ENCODE measurements at regions not wholly inside any gene's neighbourhood (a gene's known extent, or its start where the extent isn't known, plus 50 kb on each side); places are given as distances from the start of the nearest gene placed in this dataset.

DNA sequence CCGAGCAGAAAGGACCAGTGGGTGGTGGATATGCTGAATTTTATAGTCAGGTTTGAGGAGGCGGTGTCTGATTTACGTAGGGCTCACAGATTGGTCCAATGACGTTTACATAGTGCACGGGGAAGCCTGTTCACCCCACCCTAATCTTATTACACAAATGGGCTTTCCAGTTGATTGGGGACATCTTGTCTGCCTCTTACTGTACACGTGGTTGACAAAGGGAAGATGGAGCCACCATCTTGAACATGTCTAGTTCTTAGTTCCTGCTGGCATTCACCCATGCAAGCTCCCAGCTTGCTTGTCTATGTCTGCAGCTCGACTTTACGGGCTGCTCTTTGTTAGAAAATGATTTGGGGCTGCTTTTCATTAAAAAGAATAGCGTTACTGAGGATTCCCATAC lies 332.0 kb upstream of the SLCO3A1 start:
- no peak overlapping the region for H3K9ac ChIP-seq (ENCODE audit: insufficient read depth, low read depth, low read length)
- no peak for ATAC-seq
- H2AFZ ChIP-seq (ENCODE audit: low read length) = no peak overlapping the region
- no TSS peak for BruUV-seq (replicated peaks)
- no peaks in the 10 kb centered on the region for H3K27me3 ChIP-seq (ENCODE audit: control insufficient read depth in 1 of 2, insufficient read depth in 2 of 2, low read length in 2 of 2)
- no peak overlapping the region for H3K4me2 ChIP-seq (ENCODE audit: low read depth, low read length)
- H3K4me3 ChIP-seq (replicated peaks in 1 of 3; ENCODE audit: insufficient read depth in 1 of 3, low read depth in 2 of 3, low read length in 3 of 3) = no peak overlapping the region
- H3K79me2 ChIP-seq (ENCODE audit: insufficient read depth, low read length) = no peaks in the 10 kb centered on the region
- H3K27ac ChIP-seq (ENCODE audit: extremely low read length, insufficient read depth, low read length) = no peak overlapping the region
- ChIA-PET POLR2A (no interaction called here), CTCF (ENCODE audit: low intra/inter-chr PET ratio, low total read pairs) (no interaction called here)
- no peaks in the 10 kb centered on the region for H3K36me3 ChIP-seq (replicated peaks in 1 of 2; ENCODE audit: control insufficient read depth in 1 of 2, insufficient read depth in 2 of 2, low read length in 2 of 2)
- no peaks in the 10 kb centered on the region for H3K4me1 ChIP-seq (ENCODE audit: insufficient read depth, low read length)
- in situ Hi-C loops (cut with HindIII; ENCODE audit: extremely low pct_ligation_motif_present, low pct_unique_long_range_greater_than_20kb) = no loop called here
- intact Hi-C loops (cut with micrococcal nuclease; ENCODE audit: unreplicated experiment) = no loop called here
- FAIRE-seq = no peak
- DNase-seq (ENCODE audit: low spot score) = no peak
- WGBS (ENCODE audit: low lambda C conversion rate) = 18% methylated on average over 9 of the region's 9 CpGs
- H3K9me3 ChIP-seq (ENCODE audit: low read length) = no peaks in the 10 kb centered on the region
- H4K20me1 ChIP-seq (ENCODE audit: insufficient read depth, low read length) = no peaks in the 10 kb centered on the region
- no peak for TF ChIP-seq ZNF709 (CRISPR knock-in tag; IDR thresholded peaks at IDR 0.05)
- TF ChIP-seq, protein P1, sequence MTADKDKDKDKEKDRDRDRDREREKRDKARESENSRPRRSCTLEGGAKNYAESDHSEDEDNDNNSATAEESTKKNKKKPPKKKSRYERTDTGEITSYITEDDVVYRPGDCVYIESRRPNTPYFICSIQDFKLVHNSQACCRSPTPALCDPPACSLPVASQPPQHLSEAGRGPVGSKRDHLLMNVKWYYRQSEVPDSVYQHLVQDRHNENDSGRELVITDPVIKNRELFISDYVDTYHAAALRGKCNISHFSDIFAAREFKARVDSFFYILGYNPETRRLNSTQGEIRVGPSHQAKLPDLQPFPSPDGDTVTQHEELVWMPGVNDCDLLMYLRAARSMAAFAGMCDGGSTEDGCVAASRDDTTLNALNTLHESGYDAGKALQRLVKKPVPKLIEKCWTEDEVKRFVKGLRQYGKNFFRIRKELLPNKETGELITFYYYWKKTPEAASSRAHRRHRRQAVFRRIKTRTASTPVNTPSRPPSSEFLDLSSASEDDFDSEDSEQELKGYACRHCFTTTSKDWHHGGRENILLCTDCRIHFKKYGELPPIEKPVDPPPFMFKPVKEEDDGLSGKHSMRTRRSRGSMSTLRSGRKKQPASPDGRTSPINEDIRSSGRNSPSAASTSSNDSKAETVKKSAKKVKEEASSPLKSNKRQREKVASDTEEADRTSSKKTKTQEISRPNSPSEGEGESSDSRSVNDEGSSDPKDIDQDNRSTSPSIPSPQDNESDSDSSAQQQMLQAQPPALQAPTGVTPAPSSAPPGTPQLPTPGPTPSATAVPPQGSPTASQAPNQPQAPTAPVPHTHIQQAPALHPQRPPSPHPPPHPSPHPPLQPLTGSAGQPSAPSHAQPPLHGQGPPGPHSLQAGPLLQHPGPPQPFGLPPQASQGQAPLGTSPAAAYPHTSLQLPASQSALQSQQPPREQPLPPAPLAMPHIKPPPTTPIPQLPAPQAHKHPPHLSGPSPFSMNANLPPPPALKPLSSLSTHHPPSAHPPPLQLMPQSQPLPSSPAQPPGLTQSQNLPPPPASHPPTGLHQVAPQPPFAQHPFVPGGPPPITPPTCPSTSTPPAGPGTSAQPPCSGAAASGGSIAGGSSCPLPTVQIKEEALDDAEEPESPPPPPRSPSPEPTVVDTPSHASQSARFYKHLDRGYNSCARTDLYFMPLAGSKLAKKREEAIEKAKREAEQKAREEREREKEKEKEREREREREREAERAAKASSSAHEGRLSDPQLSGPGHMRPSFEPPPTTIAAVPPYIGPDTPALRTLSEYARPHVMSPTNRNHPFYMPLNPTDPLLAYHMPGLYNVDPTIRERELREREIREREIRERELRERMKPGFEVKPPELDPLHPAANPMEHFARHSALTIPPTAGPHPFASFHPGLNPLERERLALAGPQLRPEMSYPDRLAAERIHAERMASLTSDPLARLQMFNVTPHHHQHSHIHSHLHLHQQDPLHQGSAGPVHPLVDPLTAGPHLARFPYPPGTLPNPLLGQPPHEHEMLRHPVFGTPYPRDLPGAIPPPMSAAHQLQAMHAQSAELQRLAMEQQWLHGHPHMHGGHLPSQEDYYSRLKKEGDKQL (CRISPR knock-in tag; IDR thresholded peaks at IDR 0.05; ENCODE audit: low read depth) = no peak
- TF ChIP-seq ZNF501 (CRISPR knock-in tag; IDR thresholded peaks at IDR 0.05) = no peak

DNA sequence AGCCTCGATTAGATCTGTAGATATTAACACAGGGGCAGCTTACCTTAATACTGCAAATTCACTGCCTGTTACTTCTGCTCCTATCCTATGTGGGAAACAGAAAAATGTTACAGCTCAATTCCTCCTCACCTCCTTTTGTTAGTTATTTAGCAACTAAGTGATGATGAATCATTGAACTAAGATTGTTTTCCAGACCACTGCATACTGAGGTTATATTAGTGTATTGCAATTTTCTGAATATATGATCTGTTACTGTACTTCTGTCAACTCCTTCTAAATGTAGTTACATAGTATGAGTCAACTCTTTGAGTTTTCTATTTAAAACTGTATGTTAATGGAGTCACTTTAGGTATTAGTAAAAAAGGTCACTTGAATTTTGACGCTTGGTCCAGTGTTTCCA lies 331.5 kb upstream of the SLCO3A1 start:
- H4K20me1 ChIP-seq (ENCODE audit: insufficient read depth, low read length) = no peaks in the 10 kb centered on the region
- ATAC-seq (no peak), FAIRE-seq (no peak), DNase-seq (ENCODE audit: low spot score) (no peak)
- no peak overlapping the region for H2AFZ ChIP-seq (ENCODE audit: low read length)
- CTCF ChIA-PET (ENCODE audit: low intra/inter-chr PET ratio, low total read pairs) = no interaction called here
- H3K36me3 ChIP-seq (replicated peaks in 1 of 2; ENCODE audit: control insufficient read depth in 1 of 2, insufficient read depth in 2 of 2, low read length in 2 of 2) = no peaks in the 10 kb centered on the region
- POLR2A ChIA-PET = no interaction called here
- 13% methylated on average over 2 of the region's 2 CpGs for WGBS (ENCODE audit: low lambda C conversion rate)
- H3K4me1 ChIP-seq (ENCODE audit: insufficient read depth, low read length) = no peaks in the 10 kb centered on the region
- H3K79me2 ChIP-seq (ENCODE audit: insufficient read depth, low read length) = no peaks in the 10 kb centered on the region
- no peaks in the 10 kb centered on the region for H3K27me3 ChIP-seq (ENCODE audit: control insufficient read depth in 1 of 2, insufficient read depth in 2 of 2, low read length in 2 of 2)
- H3K9ac ChIP-seq (ENCODE audit: insufficient read depth, low read depth, low read length) = no peak overlapping the region
- H3K27ac ChIP-seq (ENCODE audit: extremely low read length, insufficient read depth, low read length) = no peak overlapping the region
- H3K9me3 ChIP-seq (ENCODE audit: low read length) = no peaks in the 10 kb centered on the region
- in situ Hi-C loops (cut with HindIII; ENCODE audit: extremely low pct_ligation_motif_present, low pct_unique_long_range_greater_than_20kb) (no loop called here), intact Hi-C loops (cut with micrococcal nuclease; ENCODE audit: unreplicated experiment) (loop anchor here (2.0 kb wide), 1 partner anchor 219 kb away; no protein-coding TSS in a partner anchor)
- no peak overlapping the region for H3K4me3 ChIP-seq (replicated peaks in 1 of 3; ENCODE audit: insufficient read depth in 1 of 3, low read depth in 2 of 3, low read length in 3 of 3)
- no TSS peak for BruUV-seq (replicated peaks)
- H3K4me2 ChIP-seq (ENCODE audit: low read depth, low read length) = no peak overlapping the region
- TF ChIP-seq BRD4 (CRISPR knock-in tag; IDR thresholded peaks at IDR 0.05) (no peak), NR2C2 (CRISPR knock-in tag; IDR thresholded peaks at IDR 0.05; ENCODE audit: borderline replicate concordance) (no peak), XBP1 (CRISPR knock-in tag; IDR thresholded peaks at IDR 0.05) (no peak), ZNF713 (CRISPR knock-in tag; IDR thresholded peaks at IDR 0.05) (no peak), MYNN (CRISPR knock-in tag; IDR thresholded peaks at IDR 0.05; ENCODE audit: low read depth) (no peak), KLF16 (CRISPR knock-in tag; IDR thresholded peaks at IDR 0.05) (no peak), ZNF564 (CRISPR knock-in tag; IDR thresholded peaks at IDR 0.05) (no peak), RBM22 (optimal IDR thresholded peaks at IDR 0.05; ENCODE audit: low read length) (no peak), ZNF788 (CRISPR knock-in tag; IDR thresholded peaks at IDR 0.05; ENCODE audit: borderline replicate concordance) (no peak), ZNF121 (CRISPR knock-in tag; IDR thresholded peaks at IDR 0.05) (no peak), RBM39 (IDR thresholded peaks at IDR 0.05; ENCODE audit: low read depth, low read length, poor library complexity, severe bottlenecking) (no peak)

Measured in HepG2 (cell line).